Activated B cell treated with CpG ODN at 0.5 μM for 24 hours (primary cell): ENCODE measurements at regions not wholly inside any gene's neighbourhood (a gene's known extent, or its start where the extent isn't known, plus 50 kb on each side); places are given as distances from the start of the nearest gene placed in this dataset.
"Not testable (repeated sequence)": the region's sequence is repeated elsewhere in the genome, so short reads cannot be mapped to it uniquely, and the experiment has no call there.

Experiments used
- ATAC-seq: fragments of 200-7000 bp; cut with Tn5 transposase; one replicate; pipeline ENCODE4 v1.10.0; 2021; ENCODE audit warnings: low read depth, mild to moderate bottlenecking, moderate library complexity
- CTCF ChIA-PET: fragments of 350-600 bp; sonication (Branson Sonifier 250); formaldehyde crosslinking; loops from one replicate; lab custom pipeline; 2021; ENCODE audit warnings: antibody characterized with exemption; lab: Charles Lee
- POLR2A ChIA-PET: fragments of 350-600 bp; sonication (Branson Sonifier 250); formaldehyde crosslinking; loops from one replicate; lab custom pipeline; 2021; ENCODE audit warnings: antibody characterized with exemption; lab: Charles Lee
- DNase-seq: peaks from one replicate; pipeline ENCODE4 v3.0.0; 2022
- H3K27ac Mint-ChIP-seq: one replicate; pipeline ENCODE4 v1.8.0; 2020; ENCODE audit warnings: mixed read lengths
- H3K27me3 Mint-ChIP-seq: one replicate; pipeline ENCODE4 v1.8.0; 2021; ENCODE audit warnings: mixed read lengths
- H3K36me3 Mint-ChIP-seq: one replicate; pipeline ENCODE4 v1.8.0; 2021; ENCODE audit warnings: low read depth, mixed read lengths
- H3K4me1 Mint-ChIP-seq: one replicate; pipeline ENCODE4 v1.8.0; 2021; ENCODE audit warnings: mixed read lengths
- H3K4me3 Mint-ChIP-seq: one replicate; pipeline ENCODE4 v1.8.0; 2020; ENCODE audit warnings: mild to moderate bottlenecking, mixed read lengths
- H3K9me3 Mint-ChIP-seq: one replicate; pipeline ENCODE4 v1.8.0; 2020; ENCODE audit warnings: mixed read lengths
- intact Hi-C: fragments of 100-400 bp; cut with micrococcal nuclease; formaldehyde crosslinking; loops from one replicate; pipeline ENCODE4 v1.15.1; 2024
- TF ChIP-seq, protein P1 (sequence below): fragments of 200-600 bp; IDR thresholded peaks from one replicate; pipeline ENCODE4 v1.8.0; 2022; ENCODE audit warnings: antibody characterized with exemption, mild to moderate bottlenecking

GRCh38 chrX:150207733-150208132 is 155.4 kb upstream of the MAMLD1 start:
- ATAC-seq = no peak
- no peak overlapping the region for H3K27ac Mint-ChIP-seq
- no peaks in the 10 kb centered on the region for H3K27me3 Mint-ChIP-seq
- H3K9me3 Mint-ChIP-seq = no peaks in the 10 kb centered on the region
- intact Hi-C loops = loop anchor here (10.0 kb wide), 2 partner anchors 157 to 277 kb away; partner anchors contain the start of gene MAMLD1
- POLR2A ChIA-PET = no interaction called here
- H3K4me1 Mint-ChIP-seq = peaks cover 2% of the 10 kb centered on the region
- CTCF ChIA-PET = no interaction called here
- DNase-seq = no peak
- H3K4me3 Mint-ChIP-seq = no peak overlapping the region
- no peaks in the 10 kb centered on the region for H3K36me3 Mint-ChIP-seq
- TF ChIP-seq, protein P1, sequence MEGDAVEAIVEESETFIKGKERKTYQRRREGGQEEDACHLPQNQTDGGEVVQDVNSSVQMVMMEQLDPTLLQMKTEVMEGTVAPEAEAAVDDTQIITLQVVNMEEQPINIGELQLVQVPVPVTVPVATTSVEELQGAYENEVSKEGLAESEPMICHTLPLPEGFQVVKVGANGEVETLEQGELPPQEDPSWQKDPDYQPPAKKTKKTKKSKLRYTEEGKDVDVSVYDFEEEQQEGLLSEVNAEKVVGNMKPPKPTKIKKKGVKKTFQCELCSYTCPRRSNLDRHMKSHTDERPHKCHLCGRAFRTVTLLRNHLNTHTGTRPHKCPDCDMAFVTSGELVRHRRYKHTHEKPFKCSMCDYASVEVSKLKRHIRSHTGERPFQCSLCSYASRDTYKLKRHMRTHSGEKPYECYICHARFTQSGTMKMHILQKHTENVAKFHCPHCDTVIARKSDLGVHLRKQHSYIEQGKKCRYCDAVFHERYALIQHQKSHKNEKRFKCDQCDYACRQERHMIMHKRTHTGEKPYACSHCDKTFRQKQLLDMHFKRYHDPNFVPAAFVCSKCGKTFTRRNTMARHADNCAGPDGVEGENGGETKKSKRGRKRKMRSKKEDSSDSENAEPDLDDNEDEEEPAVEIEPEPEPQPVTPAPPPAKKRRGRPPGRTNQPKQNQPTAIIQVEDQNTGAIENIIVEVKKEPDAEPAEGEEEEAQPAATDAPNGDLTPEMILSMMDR = no peak

DNA sequence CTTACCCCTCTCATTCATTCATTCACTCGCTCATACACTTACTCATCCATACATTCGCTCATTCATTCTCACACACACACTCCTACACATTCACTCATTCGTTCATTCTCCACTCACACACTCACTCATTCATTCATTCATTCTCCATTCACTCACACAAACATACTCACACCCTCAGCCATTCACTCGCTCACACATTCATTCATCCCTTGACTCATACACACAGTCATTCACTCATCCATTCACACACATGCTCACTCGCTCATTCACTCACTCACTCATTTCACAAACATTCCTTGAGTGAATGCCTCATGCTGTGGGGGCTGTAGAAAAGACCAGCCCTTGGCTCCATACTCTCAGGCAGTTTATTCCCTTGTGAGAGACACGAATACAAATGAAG is 151.1 kb upstream of the MAMLD1 start:
- Mint-ChIP-seq H3K4me3 (no peak overlapping the region), H3K4me1 (no peaks in the 10 kb centered on the region), H3K27ac (no peak overlapping the region), H3K27me3 (no peaks in the 10 kb centered on the region), H3K9me3 (no peaks in the 10 kb centered on the region), H3K36me3 (no peaks in the 10 kb centered on the region)
- CTCF ChIA-PET = no interaction called here
- DNase-seq (no peak), ATAC-seq (no peak)
- intact Hi-C loops = no loop called here
- POLR2A ChIA-PET = no interaction called here
- TF ChIP-seq, protein P1 = no peak

GRCh38 chrX:150212672-150213480 is 150.2 kb upstream of the MAMLD1 start:
- H3K27ac Mint-ChIP-seq = no peak overlapping the region
- H3K36me3 Mint-ChIP-seq = no peaks in the 10 kb centered on the region
- DNase-seq (no peak), ATAC-seq (no peak)
- no peaks in the 10 kb centered on the region for H3K27me3 Mint-ChIP-seq
- H3K9me3 Mint-ChIP-seq = no peaks in the 10 kb centered on the region
- intact Hi-C loops = no loop called here
- POLR2A ChIA-PET = no interaction called here
- CTCF ChIA-PET = no interaction called here
- no peak overlapping the region for H3K4me3 Mint-ChIP-seq
- H3K4me1 Mint-ChIP-seq = no peaks in the 10 kb centered on the region
- TF ChIP-seq, protein P1 = no peak

GRCh38 chrX:150213481-150214030 is 149.6 kb upstream of the MAMLD1 start:
- Mint-ChIP-seq H3K27ac (no peak overlapping the region), H3K9me3 (no peaks in the 10 kb centered on the region), H3K4me3 (no peak overlapping the region), H3K36me3 (no peaks in the 10 kb centered on the region), H3K27me3 (no peaks in the 10 kb centered on the region), H3K4me1 (no peaks in the 10 kb centered on the region)
- TF ChIP-seq, protein P1 = no peak
- ChIA-PET CTCF (no interaction called here), POLR2A (no interaction called here)
- intact Hi-C loops = no loop called here
- ATAC-seq (no peak), DNase-seq (no peak)

GRCh38 chrX:150216000-150216399 is 147.1 kb upstream of the MAMLD1 start:
- POLR2A ChIA-PET, DNase-seq, H3K27ac Mint-ChIP-seq, H3K4me3 Mint-ChIP-seq, ATAC-seq, H3K4me1 Mint-ChIP-seq, intact Hi-C loops, H3K9me3 Mint-ChIP-seq, H3K36me3 Mint-ChIP-seq, H3K27me3 Mint-ChIP-seq, CTCF ChIA-PET: not testable (repeated sequence)
